ENCODE measurements at regions not wholly inside any gene's neighbourhood (a gene's known extent, or its start where the extent isn't known, plus 50 kb on each side); places are given as distances from the start of the nearest gene placed in this dataset.

GRCh38 chr9:18405240-18405639 is 68.7 kb upstream of the ADAMTSL1 start:
- no peak overlapping the region for H3K4ac ChIP-seq (ENCODE audit: low read depth, low read length)
- DNase-seq: no peak
- H3K14ac ChIP-seq (replicated peaks; ENCODE audit: low read depth, low read length): 0 out of 2 replicates have a peak overlapping the region, but pooled peaks have one; percentile 45
- H2AK5ac ChIP-seq (ENCODE audit: low read depth, low read length): no peak overlapping the region
- CTCF ChIA-PET: no interaction called here
- H3K56ac ChIP-seq (ENCODE audit: extremely low read depth, insufficient read depth, low read length): no peak overlapping the region
- H3K9me3 ChIP-seq (ENCODE audit: control insufficient read depth, insufficient read depth, low read length): no peaks in the 10 kb centered on the region
- no peak overlapping the region for H2AK9ac ChIP-seq (replicated peaks; ENCODE audit: low read depth, low read length, poor library complexity)
- no peak overlapping the region for H4K8ac ChIP-seq (ENCODE audit: low read depth in 2 of 2, low read length in 2 of 2)
- in situ Hi-C loops (cut with MboI; ENCODE audit: low sequenced_read_pairs) (no loop called here), dilution Hi-C loops (cut with HindIII; ENCODE audit: low sequenced_read_pairs, unreplicated experiment) (no loop called here), intact Hi-C loops (cut with micrococcal nuclease) (no loop called here)
- no peak overlapping the region for H3K4me2 ChIP-seq (ENCODE audit: low read depth, low read length)
- no peak overlapping the region for H2BK15ac ChIP-seq (ENCODE audit: low read depth, low read length)
- no peak overlapping the region for H2BK5ac ChIP-seq (ENCODE audit: low read depth, low read length, poor library complexity, severe bottlenecking)
- no peaks in the 10 kb centered on the region for H3K36me3 ChIP-seq (ENCODE audit: control insufficient read depth, insufficient read depth, low read length)
- no peak overlapping the region for H3K18ac ChIP-seq (ENCODE audit: low read depth, low read length)
- no peaks in the 10 kb centered on the region for H4K20me1 ChIP-seq (ENCODE audit: insufficient read depth, low read length)
- H2BK20ac ChIP-seq (ENCODE audit: low read depth, low read length): no peak overlapping the region
- no peaks in the 10 kb centered on the region for H3K9me1 ChIP-seq (ENCODE audit: insufficient read depth, low read length)
- no peak overlapping the region for H3K4me3 ChIP-seq (ENCODE audit: insufficient read depth, low read depth, low read length)
- H3K4me1 ChIP-seq (ENCODE audit: control insufficient read depth, insufficient read depth, low read length): no peaks in the 10 kb centered on the region
- no CpG with 5 or more reads among the region's 3 CpGs for WGBS, 2 experiments (ENCODE audit: extremely low coverage in 2 of 2, insufficient read length in 1 of 2)
- H4K91ac ChIP-seq (ENCODE audit: insufficient read depth, low read depth, low read length): no peak overlapping the region
- H4K5ac ChIP-seq (ENCODE audit: low read depth, low read length): no peak overlapping the region
- no peaks in the 10 kb centered on the region for H3K27me3 ChIP-seq (ENCODE audit: control insufficient read depth, insufficient read depth, low read length)
- H3K23ac ChIP-seq (ENCODE audit: low read depth, low read length): no peak overlapping the region
- no peaks in the 10 kb centered on the region for H3K79me1 ChIP-seq (ENCODE audit: low read depth in 1 of 2, low read length in 2 of 2)
- BruUV-seq (replicated peaks): no TSS peak
- POLR2A ChIA-PET (ENCODE audit: unreplicated experiment): no interaction called here
- no peak overlapping the region for H2AFZ ChIP-seq (replicated peaks; ENCODE audit: low read length, poor library complexity)
- no peak overlapping the region for H2BK120ac ChIP-seq (ENCODE audit: low read depth, low read length)
- no peak overlapping the region for H3K27ac ChIP-seq (ENCODE audit: insufficient read depth, low read length)
- ATAC-seq (ENCODE audit: low read depth): no peak
- no peak for TF ChIP-seq SMC3 (IDR thresholded peaks at IDR 0.05; ENCODE audit: low read depth, low read length)
- no peak for TF ChIP-seq CHD1 (IDR thresholded peaks at IDR 0.05; ENCODE audit: low read depth, low read length)
- TF ChIP-seq POLR2A (IDR thresholded peaks at IDR 0.05; ENCODE audit: low read depth, low read length): no peak
- TF ChIP-seq MXI1 (IDR thresholded peaks at IDR 0.05; ENCODE audit: borderline replicate concordance, low read depth, low read length): no peak
- TF ChIP-seq RFX5 (IDR thresholded peaks at IDR 0.05; ENCODE audit: low read depth, low read length): no peak
- no peak for TF ChIP-seq MAFK (IDR thresholded peaks at IDR 0.05; ENCODE audit: low read depth, low read length)
- TF ChIP-seq NFE2L2 (IDR thresholded peaks at IDR 0.05; ENCODE audit: low read depth, low read length): no peak
- TF ChIP-seq RAD21 (IDR thresholded peaks at IDR 0.05; ENCODE audit: low read length): no peak
- no peak for TF ChIP-seq ELK1 (IDR thresholded peaks at IDR 0.05; ENCODE audit: borderline replicate concordance, low read depth, low read length)
- no peak for TF ChIP-seq CEBPB (IDR thresholded peaks at IDR 0.05; ENCODE audit: low read depth, low read length)
- no peak for TF ChIP-seq FOS (IDR thresholded peaks at IDR 0.05; ENCODE audit: low read depth, low read length)
- no peak for TF ChIP-seq RCOR1 (IDR thresholded peaks at IDR 0.05; ENCODE audit: insufficient replicate concordance, low read length)
- TF ChIP-seq CTCF (conservative IDR thresholded peaks at IDR 0.05; ENCODE audit: low read depth, low read length): no peak
- no peak for TF ChIP-seq BHLHE40 (IDR thresholded peaks at IDR 0.05; ENCODE audit: low read depth, low read length)
- no peak for TF ChIP-seq MAZ (IDR thresholded peaks at IDR 0.05; ENCODE audit: borderline replicate concordance, low read depth, low read length)
- no peak overlapping the region for H3K9ac ChIP-seq (ENCODE audit: low read depth, low read length)
